Neural progenitor cell (in vitro differentiated cells): ENCODE measurements at regions not wholly inside any gene's neighbourhood (a gene's known extent, or its start where the extent isn't known, plus 50 kb on each side); places are given as distances from the start of the nearest gene placed in this dataset.
"Not testable (repeated sequence)": the region's sequence is repeated elsewhere in the genome, so short reads cannot be mapped to it uniquely, and the experiment has no call there.

ENCODE experiments used
- DNase-seq: peaks from one replicate; pipeline ENCODE4 v3.0.0-alpha.2; 2016; ENCODE audit warnings: low spot score
- H2AFZ ChIP-seq: fragments of 200-600 bp; sonication (generic); replicated peaks from 2 replicates; pipeline ENCODE4 v1.6.1; 2016; ENCODE audit warnings: antibody characterized with exemption
- H3F3A ChIP-seq: fragments of 200-600 bp; sonication (generic); 2 replicates; pipeline ENCODE4 v1.6.1; 2016; ENCODE audit warnings: antibody characterized with exemption, low read depth
- H3K27ac ChIP-seq: fragments of 200-600 bp; sonication (generic); 2 replicates; pipeline ENCODE4 v1.5.1; 2016; ENCODE audit warnings: mild to moderate bottlenecking
- H3K27me3 ChIP-seq: fragments of 200-600 bp; sonication (generic); 2 replicates; pipeline ENCODE4 v1.6.1; 2016; ENCODE audit warnings: mild to moderate bottlenecking, moderate library complexity
- H3K36me3 ChIP-seq: fragments of 200-600 bp; sonication (generic); 2 replicates; pipeline ENCODE4 v1.5.1; 2016
- H3K4me1 ChIP-seq: fragments of 200-600 bp; sonication (generic); 2 replicates; pipeline ENCODE4 v1.6.1; 2016; ENCODE audit warnings: mixed run types
- H3K4me2 ChIP-seq: fragments of 200-600 bp; sonication (generic); 2 replicates; pipeline ENCODE4 v1.6.1; 2016
- H3K4me3 ChIP-seq: fragments of 200-600 bp; sonication (generic); 2 replicates; pipeline ENCODE4 v1.5.1; 2016
- H3K79me2 ChIP-seq: fragments of 200-600 bp; sonication (generic); 2 replicates; pipeline ENCODE4 v1.6.1; 2016; ENCODE audit warnings: low read depth
- H3K9ac ChIP-seq: fragments of 200-600 bp; sonication (generic); 2 replicates; pipeline ENCODE4 v1.6.1; 2016
- H3K9me3 ChIP-seq: fragments of 200-600 bp; sonication (generic); 2 replicates; pipeline ENCODE4 v1.5.1; 2016; ENCODE audit warnings: low read depth
- H4K20me1 ChIP-seq: fragments of 200-600 bp; sonication (generic); 2 replicates; pipeline ENCODE4 v1.6.1; 2016; ENCODE audit warnings: low read depth
- H3K27ac Mint-ChIP-seq: 3 replicates; pipeline ENCODE4 v1.8.0; 2021; ENCODE audit warnings: mixed read lengths
- H3K27me3 Mint-ChIP-seq: 2 replicates; pipeline ENCODE4 v1.8.0; 2022; ENCODE audit warnings: low read depth, mild to moderate bottlenecking, inconsistent platforms, moderate library complexity, mixed read lengths; ENCODE audit not compliant: insufficient read depth
- H3K36me3 Mint-ChIP-seq: 3 replicates; pipeline ENCODE4 v1.8.0; 2021; ENCODE audit warnings: mixed read lengths
- H3K4me1 Mint-ChIP-seq: 3 replicates; pipeline ENCODE4 v1.8.0; 2021; ENCODE audit warnings: mixed read lengths
- H3K4me3 Mint-ChIP-seq: 3 replicates; pipeline ENCODE4 v1.8.0; 2021; ENCODE audit warnings: mild to moderate bottlenecking, moderate library complexity, mixed read lengths
- H3K9me3 Mint-ChIP-seq: 3 replicates; pipeline ENCODE4 v1.8.0; 2020; ENCODE audit warnings: mixed read lengths
- CTCF ChIP-seq: fragments of 200-600 bp; sonication (generic); IDR thresholded peaks from 2 replicates; pipeline ENCODE4 v1.5.1; 2017; ENCODE audit warnings: antibody characterized with exemption, mild to moderate bottlenecking
- EZH2 ChIP-seq: fragments of 200-600 bp; sonication (generic); IDR thresholded peaks from 2 replicates; pipeline ENCODE4 v1.6.1; 2017; ENCODE audit warnings: antibody characterized with exemption, mild to moderate bottlenecking, moderate library complexity
- EZH2phosphoT487 ChIP-seq: fragments of 200-600 bp; sonication (generic); IDR thresholded peaks from 2 replicates; pipeline ENCODE4 v1.6.1; 2017; ENCODE audit warnings: antibody characterized with exemption

GRCh38 chr13:65582160-65582559 lies 1648.0 kb downstream of the PCDH9 start:
- Histone ChIP-seq H3F3A (no peaks in the 10 kb centered on the region), H3K79me2 (no peaks in the 10 kb centered on the region), H3K9ac (no peak overlapping the region), H4K20me1 (no peaks in the 10 kb centered on the region), H2AFZ (peak overlapping the region; percentile 61), H3K36me3 (no peaks in the 10 kb centered on the region), H3K4me3 (no peak overlapping the region), H3K27ac (no peak overlapping the region), H3K27me3 (no peaks in the 10 kb centered on the region), H3K4me2 (no peak overlapping the region), H3K9me3 (no peaks in the 10 kb centered on the region), H3K4me1 (no peaks in the 10 kb centered on the region)
- no peaks in the 10 kb centered on the region for H3K36me3 Mint-ChIP-seq
- H3K27me3 Mint-ChIP-seq = peaks cover 2% of the 10 kb centered on the region
- no peak for TF ChIP-seq EZH2
- TF ChIP-seq CTCF = no peak
- TF ChIP-seq EZH2phosphoT487 = no peak
- no peak overlapping the region for H3K4me3 Mint-ChIP-seq
- H3K4me1 Mint-ChIP-seq = no peaks in the 10 kb centered on the region
- H3K27ac Mint-ChIP-seq = no peak overlapping the region
- H3K9me3 Mint-ChIP-seq = peaks cover 3% of the 10 kb centered on the region
- DNase-seq = no peak

- H3K4me2 ChIP-seq, H3K9me3 ChIP-seq, H3K4me3 ChIP-seq, H3K9me3 Mint-ChIP-seq, DNase-seq, H2AFZ ChIP-seq, H3K27me3 ChIP-seq, H3K27ac ChIP-seq, H4K20me1 ChIP-seq, H3K4me3 Mint-ChIP-seq, H3K27ac Mint-ChIP-seq, H3F3A ChIP-seq, H3K36me3 Mint-ChIP-seq, H3K4me1 Mint-ChIP-seq, H3K9ac ChIP-seq, H3K27me3 Mint-ChIP-seq, H3K79me2 ChIP-seq, H3K4me1 ChIP-seq, H3K36me3 ChIP-seq: not testable (repeated sequence)
These were observed 1665.6 kb downstream of the PCDH9 start for GRCh38 chr13:65564561-65564960.

- no peaks in the 10 kb centered on the region for H3K9me3 ChIP-seq
- no peaks in the 10 kb centered on the region for H4K20me1 ChIP-seq
- no peak overlapping the region for H3K4me2 ChIP-seq
- H3K27ac ChIP-seq = no peak overlapping the region
- H3K27ac Mint-ChIP-seq = no peak overlapping the region
- H3K9ac ChIP-seq = no peak overlapping the region
- no peaks in the 10 kb centered on the region for H3K36me3 Mint-ChIP-seq
- no peaks in the 10 kb centered on the region for H3F3A ChIP-seq
- no peak overlapping the region for H3K4me3 Mint-ChIP-seq
- DNase-seq = no peak
- no peaks in the 10 kb centered on the region for H3K4me1 Mint-ChIP-seq
- H3K79me2 ChIP-seq = no peaks in the 10 kb centered on the region
- no peaks in the 10 kb centered on the region for H3K36me3 ChIP-seq
- no peak overlapping the region for H3K4me3 ChIP-seq
- no peak for TF ChIP-seq EZH2
- no peak for TF ChIP-seq EZH2phosphoT487
- no peak for TF ChIP-seq CTCF
- H3K4me1 ChIP-seq = no peaks in the 10 kb centered on the region
- peaks cover 10% of the 10 kb centered on the region for H3K9me3 Mint-ChIP-seq
- H3K27me3 ChIP-seq = no peaks in the 10 kb centered on the region
- H3K27me3 Mint-ChIP-seq = peaks cover 2% of the 10 kb centered on the region
- H2AFZ ChIP-seq = no peak overlapping the region
These were observed 1667.8 kb downstream of the PCDH9 start for GRCh38 chr13:65562305-65562704.

- Mint-ChIP-seq H3K27ac (no peak overlapping the region), H3K9me3 (peaks cover 10% of the 10 kb centered on the region), H3K4me1 (no peaks in the 10 kb centered on the region), H3K27me3 (peaks cover 2% of the 10 kb centered on the region), H3K36me3 (no peaks in the 10 kb centered on the region), H3K4me3 (no peak overlapping the region)
- Histone ChIP-seq H4K20me1 (no peaks in the 10 kb centered on the region), H3K9ac (no peak overlapping the region), H3K36me3 (no peaks in the 10 kb centered on the region), H3K27ac (no peak overlapping the region), H3K9me3 (no peaks in the 10 kb centered on the region), H3K27me3 (no peaks in the 10 kb centered on the region), H3F3A (no peaks in the 10 kb centered on the region), H3K4me2 (no peak overlapping the region), H3K4me3 (no peak overlapping the region), H3K79me2 (no peaks in the 10 kb centered on the region), H2AFZ (no peak overlapping the region), H3K4me1 (no peaks in the 10 kb centered on the region)
- DNase-seq = no peak
- TF ChIP-seq CTCF (no peak), EZH2phosphoT487 (no peak), EZH2 (no peak)
These were observed 1669.2 kb downstream of the PCDH9 start for GRCh38 chr13:65560936-65561335.
